Keratinocyte (primary cell): ENCODE measurements at regions not wholly inside any gene's neighbourhood (a gene's known extent, or its start where the extent isn't known, plus 50 kb on each side); places are given as distances from the start of the nearest gene placed in this dataset.

ENCODE experiments used
- CTCF ChIP-seq, 3 experiments: IDR thresholded peaks in 1 of 3; conservative IDR thresholded peaks in 1 of 3; optimal IDR thresholded peaks in 1 of 3; 2 replicates in 2 of 3; 3 replicates in 1 of 3; pipeline versions ENCODE3 to v1.5.1; 2011; ENCODE audit warnings: low read length in 3 of 3, mild to moderate bottlenecking in 3 of 3, moderate library complexity in 2 of 3, control low read depth in 1 of 3, inconsistent platforms in 1 of 3; ENCODE audit not compliant: insufficient read depth in 2 of 3; ENCODE audit errors: extremely low read depth in 1 of 3
- EZH2 ChIP-seq: IDR thresholded peaks from one replicate; pipeline ENCODE4 v1.6.1; 2012; ENCODE audit warnings: inconsistent platforms, mild to moderate bottlenecking, low read length, moderate library complexity

GRCh38 chr12:71250166-71250565, 92.4 kb upstream of the TSPAN8 start:
- TF ChIP-seq CTCF (optimal IDR thresholded peaks at IDR 0.05 in 1 of 3, IDR thresholded peaks at IDR 0.05 in 1 of 3, conservative IDR thresholded peaks at IDR 0.05 in 1 of 3; ENCODE audit: extremely low read depth in 1 of 3, insufficient read depth in 2 of 3, low read length in 3 of 3), result no peak
- no peak for TF ChIP-seq EZH2
